Osteocyte (in vitro differentiated cells): ENCODE measurements at regions not wholly inside any gene's neighbourhood (a gene's known extent, or its start where the extent isn't known, plus 50 kb on each side); places are given as distances from the start of the nearest gene placed in this dataset.

ENCODE experiments used
- DNase-seq: peaks from one replicate; pipeline ENCODE4 v3.0.0; 2021; ENCODE audit warnings: mixed read lengths; ENCODE audit not compliant: unreplicated experiment; ENCODE audit errors: extremely low spot score
- H3K27ac Mint-ChIP-seq: one replicate; pipeline ENCODE4 v1.8.0; 2021; ENCODE audit warnings: mild to moderate bottlenecking, mixed read lengths; ENCODE audit not compliant: unreplicated experiment
- H3K27me3 Mint-ChIP-seq: one replicate; pipeline ENCODE4 v1.8.0; 2021; ENCODE audit warnings: mixed read lengths; ENCODE audit not compliant: unreplicated experiment
- H3K36me3 Mint-ChIP-seq: one replicate; pipeline ENCODE4 v1.8.0; 2021; ENCODE audit warnings: mixed read lengths; ENCODE audit not compliant: unreplicated experiment
- H3K4me1 Mint-ChIP-seq: one replicate; pipeline ENCODE4 v1.8.0; 2021; ENCODE audit warnings: mixed read lengths; ENCODE audit not compliant: unreplicated experiment
- H3K4me3 Mint-ChIP-seq: one replicate; pipeline ENCODE4 v1.8.0; 2021; ENCODE audit warnings: mild to moderate bottlenecking, moderate library complexity, mixed read lengths; ENCODE audit not compliant: unreplicated experiment
- H3K9me3 Mint-ChIP-seq: one replicate; pipeline ENCODE4 v1.8.0; 2021; ENCODE audit warnings: mixed read lengths; ENCODE audit not compliant: unreplicated experiment
- CTCF ChIP-seq: fragments of 200-600 bp; sonication (generic); IDR thresholded peaks from 2 replicates; pipeline ENCODE4 v1.5.0; 2021; ENCODE audit warnings: antibody characterized with exemption, mild to moderate bottlenecking, moderate library complexity

GRCh38 chr21:27764056-27764455 lies 797.2 kb upstream of the ADAMTS5 start:
- Mint-ChIP-seq H3K4me3 (no peak overlapping the region), H3K27me3 (no peaks in the 10 kb centered on the region), H3K36me3 (no peaks in the 10 kb centered on the region), H3K4me1 (peaks cover 19% of the 10 kb centered on the region), H3K9me3 (no peaks in the 10 kb centered on the region), H3K27ac (no peak overlapping the region)
- no peak for DNase-seq
- TF ChIP-seq CTCF: no peak

DNA sequence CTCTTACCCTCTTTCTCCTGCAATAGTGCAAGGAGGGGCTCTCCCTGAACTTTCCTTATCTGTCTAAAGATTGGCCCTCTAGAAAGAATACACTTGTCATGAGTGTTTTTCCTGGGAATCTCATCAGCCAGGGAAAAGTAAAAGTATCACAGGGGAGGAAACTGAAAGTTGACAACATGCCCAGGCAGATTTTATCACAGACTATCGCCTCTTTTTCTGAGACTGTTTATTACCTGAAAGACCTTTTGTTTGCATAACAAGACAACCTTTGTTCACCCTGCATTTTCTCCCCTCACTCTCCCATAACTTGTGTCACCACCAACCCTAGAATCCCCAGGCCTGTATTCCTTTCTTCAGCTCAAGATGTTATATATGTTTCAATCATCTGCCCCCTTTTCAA lies 794.7 kb upstream of the ADAMTS5 start:
- no peaks in the 10 kb centered on the region for H3K9me3 Mint-ChIP-seq
- peaks cover 19% of the 10 kb centered on the region for H3K4me1 Mint-ChIP-seq
- H3K36me3 Mint-ChIP-seq: no peaks in the 10 kb centered on the region
- no peak for DNase-seq
- no peak overlapping the region for H3K4me3 Mint-ChIP-seq
- TF ChIP-seq CTCF: no peak
- H3K27ac Mint-ChIP-seq: peak overlapping the region; percentile 68
- H3K27me3 Mint-ChIP-seq: no peaks in the 10 kb centered on the region

GRCh38 chr21:27759820-27760219 lies 792.9 kb upstream of the ADAMTS5 start:
- Mint-ChIP-seq H3K36me3 (no peaks in the 10 kb centered on the region), H3K4me3 (no peak overlapping the region), H3K9me3 (no peaks in the 10 kb centered on the region), H3K27ac (no peak overlapping the region), H3K27me3 (no peaks in the 10 kb centered on the region), H3K4me1 (peaks cover 19% of the 10 kb centered on the region)
- peak; percentile 18 for TF ChIP-seq CTCF
- DNase-seq: no peak

DNA sequence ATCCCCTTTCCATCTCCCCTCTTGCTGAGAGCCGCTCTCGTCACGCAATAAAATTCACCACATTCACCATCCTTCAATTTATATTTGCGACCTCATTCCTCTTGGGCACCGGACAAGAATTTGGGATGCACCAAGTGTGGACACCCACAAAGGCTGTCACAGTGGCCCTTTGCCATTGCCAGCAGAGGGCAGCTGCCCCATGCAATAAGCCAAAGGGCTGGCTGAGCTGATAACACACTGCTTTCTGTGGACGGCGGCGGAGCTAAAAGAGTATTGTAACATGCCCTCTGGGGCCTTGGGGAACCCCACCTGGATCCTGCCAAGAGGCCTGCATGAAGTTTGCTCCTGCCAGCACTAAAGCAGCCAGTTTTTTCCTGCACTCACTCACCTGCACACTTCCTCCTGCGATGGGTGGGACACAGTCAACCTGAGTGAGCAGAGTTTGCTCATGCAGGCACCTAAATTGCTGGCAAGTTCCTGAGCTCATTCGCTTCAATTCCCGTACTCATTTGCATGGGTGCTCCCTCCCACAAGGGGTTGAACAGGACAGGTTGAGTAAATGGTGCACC lies 792.3 kb upstream of the ADAMTS5 start:
- Mint-ChIP-seq H3K4me1 (peaks cover 19% of the 10 kb centered on the region), H3K9me3 (no peaks in the 10 kb centered on the region), H3K36me3 (no peaks in the 10 kb centered on the region), H3K4me3 (no peak overlapping the region), H3K27me3 (no peaks in the 10 kb centered on the region), H3K27ac (no peak overlapping the region)
- no peak for DNase-seq
- TF ChIP-seq CTCF: peak; percentile 49

DNA sequence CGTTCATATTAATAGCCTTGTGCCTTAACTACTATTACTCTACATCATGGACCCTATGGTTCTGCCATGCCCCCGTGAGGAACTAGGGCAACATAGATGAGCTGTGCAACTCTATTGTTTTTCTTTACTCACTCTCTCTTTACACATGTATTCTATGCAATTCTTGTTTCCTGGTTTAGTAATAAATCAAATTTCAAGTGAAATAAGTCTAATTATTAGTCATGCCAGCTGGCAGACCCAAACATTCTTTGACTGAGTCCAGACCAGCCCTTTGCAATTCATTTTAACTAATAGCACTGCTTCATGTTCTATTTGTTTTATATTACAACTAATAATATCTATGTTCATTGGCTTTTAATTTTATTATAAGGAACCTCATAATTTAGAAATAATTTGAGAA lies 789.3 kb upstream of the ADAMTS5 start:
- H3K9me3 Mint-ChIP-seq: no peaks in the 10 kb centered on the region
- no peak overlapping the region for H3K27ac Mint-ChIP-seq
- H3K4me1 Mint-ChIP-seq: peaks cover 1% of the 10 kb centered on the region
- H3K4me3 Mint-ChIP-seq: no peak overlapping the region
- DNase-seq: no peak
- no peak for TF ChIP-seq CTCF
- no peaks in the 10 kb centered on the region for H3K36me3 Mint-ChIP-seq
- H3K27me3 Mint-ChIP-seq: no peaks in the 10 kb centered on the region
